Pancreas (tissue), 10 donors: ENCODE measurements at regions not wholly inside any gene's neighbourhood (a gene's known extent, or its start where the extent isn't known, plus 50 kb on each side); places are given as distances from the start of the nearest gene placed in this dataset.

Experiments used
- ATAC-seq, 4 donors: fragments of 200-7000 bp; cut with Tn5 transposase; one replicate each; pipeline versions ENCODE4 v1.8.0 to v1.9.1; 2020; ENCODE audit warnings: mild to moderate bottlenecking in 4 of 4, moderate library complexity in 4 of 4
- DNase-seq, 6 donors: peaks; one replicate each; pipeline ENCODE4 v3.0.0-alpha.2; 2020
- FAIRE-seq: peaks from 2 replicates; lab custom pipeline; 2012; peaks lifted over from hg19 to GRCh38; lab: Jason Lieb, UNC
- H3K27ac ChIP-seq, 4 donors: fragments of 200-600 bp; sonication (generic); 1 replicate in 3 of 4; 2 replicates in 1 of 4; pipeline versions ENCODE4 v1.5.0 to v1.8.0; 2020
- H3K27me3 ChIP-seq, 4 donors: fragments of 200-600 bp; one replicate each; pipeline ENCODE4 v1.8.0; 2021
- H3K36me3 ChIP-seq, 3 donors: fragments of 200-600 bp; sonication (generic) in 1 of 3; one replicate each; pipeline versions ENCODE4 v1.5.0 to v1.8.0; 2020 to 2021
- H3K4me1 ChIP-seq, 3 donors: fragments of 200-600 bp; one replicate each; pipeline ENCODE4 v1.8.0; 2021
- H3K4me3 ChIP-seq, 4 donors: fragments of 200-600 bp; sonication (generic) in 2 of 4; one replicate each; pipeline versions ENCODE4 v1.5.0 to v1.8.0; 2020 to 2021
- H3K9me3 ChIP-seq, 4 donors: fragments of 200-600 bp; one replicate each; pipeline ENCODE4 v1.8.0; 2021
- WGBS, 2 donors: extraction: QIAGEN DNeasy Blood & Tissue Kit; methylation state at CpG; one replicate each; pipeline ENCODE4 v1.1.7; 2013; 5-methylcytosine and 5-hydroxymethylcytosine counted together
- intact Hi-C, 3 donors: fragments of 100-400 bp; cut with DNase I; formaldehyde crosslinking; loops; one replicate each; pipeline versions ENCODE4 v1.11.1 to v1.14.2; 2022
- TF ChIP-seq, protein P1 (sequence below), 4 donors: fragments of 200-600 bp; sonication (generic) in 3 of 4; IDR thresholded peaks; one replicate each; pipeline versions ENCODE4 v1.5.0 to v1.8.0; 2021; ENCODE audit warnings: antibody characterized with exemption in 4 of 4
- donor health status: healthy with polysubstance abuse.
- donor health status: DM: no; HTN: no; CAD: no; lungs with moderate emphysema.
- donor health status: DM: no; HTN: no; CAD: no.
- donor health status: control.
- donor health status: control.
- donor health status: Bipolar disorder and iron deficiency.
- donor health status: DM: yes; HTN: yes; CAD: no.
- donor health status: DM: no; HTN: no; CAD: no.
- donor health status: DM: no; HTN: no; CAD: no.
- donor health status: DM: yes; HTN: yes; CAD: no.

DNA sequence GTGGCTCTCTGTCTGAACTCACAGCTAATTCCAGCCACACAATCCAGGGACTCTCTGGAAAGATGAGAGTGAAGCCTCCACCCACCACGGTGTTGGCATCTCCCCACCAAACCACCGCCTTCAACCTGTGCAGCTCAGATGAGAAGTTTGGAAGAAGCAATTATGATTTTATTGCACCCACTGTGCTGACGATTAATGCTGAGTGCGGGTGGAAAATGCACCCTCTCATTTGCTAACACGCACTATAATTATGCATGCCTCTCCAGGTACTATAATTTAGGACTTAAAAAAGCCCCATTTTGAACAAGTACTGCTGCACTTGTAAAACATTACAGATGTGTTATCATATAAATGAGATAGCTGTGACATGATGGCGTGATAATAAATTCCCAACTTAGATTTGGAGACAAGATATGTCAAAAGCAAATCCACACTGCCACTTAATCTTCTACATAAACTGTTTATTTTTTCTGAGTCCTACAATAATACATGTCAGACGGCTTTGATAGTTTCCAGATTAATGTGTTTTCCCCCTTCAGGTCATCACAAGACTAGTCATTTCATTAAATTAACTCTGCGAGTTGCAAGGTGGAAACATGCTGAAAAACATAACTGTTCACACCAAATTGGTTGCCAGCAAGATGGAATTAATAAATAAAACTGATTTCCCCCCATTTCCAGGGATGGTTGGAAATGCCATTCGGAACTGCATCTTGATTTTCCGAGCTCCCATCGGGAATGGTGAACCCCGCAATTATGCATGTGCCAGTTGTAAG, 466.5 kb upstream of the MAF start:
- WGBS, 2 donors, result 62 to 67% methylated on average over 12 of the region's 12 CpGs
- Histone ChIP-seq H3K27ac (no peak overlapping the region), H3K27me3 (no peaks in the 10 kb centered on the region), H3K4me1 (no peaks in the 10 kb centered on the region), H3K9me3 (no peaks in the 10 kb centered on the region), H3K36me3 (no peaks in the 10 kb centered on the region), H3K4me3 (no peak overlapping the region)
- intact Hi-C loops, result no loop called here
- no peak for FAIRE-seq
- no peak for DNase-seq
- TF ChIP-seq, protein P1, sequence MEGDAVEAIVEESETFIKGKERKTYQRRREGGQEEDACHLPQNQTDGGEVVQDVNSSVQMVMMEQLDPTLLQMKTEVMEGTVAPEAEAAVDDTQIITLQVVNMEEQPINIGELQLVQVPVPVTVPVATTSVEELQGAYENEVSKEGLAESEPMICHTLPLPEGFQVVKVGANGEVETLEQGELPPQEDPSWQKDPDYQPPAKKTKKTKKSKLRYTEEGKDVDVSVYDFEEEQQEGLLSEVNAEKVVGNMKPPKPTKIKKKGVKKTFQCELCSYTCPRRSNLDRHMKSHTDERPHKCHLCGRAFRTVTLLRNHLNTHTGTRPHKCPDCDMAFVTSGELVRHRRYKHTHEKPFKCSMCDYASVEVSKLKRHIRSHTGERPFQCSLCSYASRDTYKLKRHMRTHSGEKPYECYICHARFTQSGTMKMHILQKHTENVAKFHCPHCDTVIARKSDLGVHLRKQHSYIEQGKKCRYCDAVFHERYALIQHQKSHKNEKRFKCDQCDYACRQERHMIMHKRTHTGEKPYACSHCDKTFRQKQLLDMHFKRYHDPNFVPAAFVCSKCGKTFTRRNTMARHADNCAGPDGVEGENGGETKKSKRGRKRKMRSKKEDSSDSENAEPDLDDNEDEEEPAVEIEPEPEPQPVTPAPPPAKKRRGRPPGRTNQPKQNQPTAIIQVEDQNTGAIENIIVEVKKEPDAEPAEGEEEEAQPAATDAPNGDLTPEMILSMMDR (IDR thresholded peaks at IDR 0.05), result no peak
- no peak for ATAC-seq

DNA sequence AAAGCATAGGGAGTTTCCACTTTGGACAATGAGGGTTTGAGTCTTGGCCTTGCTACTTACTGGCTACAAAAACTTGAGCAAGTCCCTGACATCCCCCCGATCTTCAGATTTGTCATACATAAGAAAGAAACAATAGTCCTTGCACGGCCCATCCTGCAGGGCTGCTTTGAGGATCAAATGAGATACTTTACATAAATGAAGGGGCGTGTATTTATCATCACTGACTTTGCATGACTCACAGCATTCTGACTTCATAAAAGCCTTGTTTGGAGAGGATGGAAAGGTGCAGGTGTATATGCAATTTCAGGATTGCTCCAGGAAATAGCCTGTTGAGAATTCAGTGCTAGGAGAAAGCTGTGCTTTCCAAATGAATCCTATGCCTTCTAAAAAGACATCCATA, 465.0 kb upstream of the MAF start:
- WGBS, 2 donors, result 74 to 78% methylated on average over 3 of the region's 3 CpGs
- no peak for ATAC-seq
- intact Hi-C loops, result no loop called here
- Histone ChIP-seq H3K27me3 (no peaks in the 10 kb centered on the region), H3K9me3 (no peaks in the 10 kb centered on the region), H3K4me1 (no peaks in the 10 kb centered on the region), H3K27ac (no peak overlapping the region), H3K36me3 (no peaks in the 10 kb centered on the region), H3K4me3 (no peak overlapping the region)
- DNase-seq, result no peak
- TF ChIP-seq, protein P1 (IDR thresholded peaks at IDR 0.05), result no peak
- FAIRE-seq, result no peak

DNA sequence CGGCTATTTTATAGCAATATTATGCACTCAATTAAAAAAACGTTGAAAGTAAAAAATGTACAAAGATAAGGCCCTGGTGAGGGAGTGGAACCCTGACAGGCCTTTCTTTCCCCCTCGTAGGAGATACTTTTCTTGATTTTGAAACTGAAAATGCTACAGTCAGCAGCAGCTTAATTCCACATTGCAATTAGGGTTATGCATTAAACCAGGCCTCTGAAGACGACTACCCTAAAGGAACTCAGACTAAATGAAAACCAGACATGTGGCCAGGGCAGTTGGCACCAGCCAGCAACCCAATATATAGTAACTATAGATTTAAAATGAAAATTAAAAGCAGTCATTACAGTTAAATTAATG, 463.2 kb upstream of the MAF start:
- TF ChIP-seq, protein P1 (IDR thresholded peaks at IDR 0.05), result no peak
- Histone ChIP-seq H3K4me3 (no peak overlapping the region), H3K9me3 (no peaks in the 10 kb centered on the region), H3K27me3 (no peaks in the 10 kb centered on the region), H3K27ac (no peak overlapping the region), H3K36me3 (no peaks in the 10 kb centered on the region), H3K4me1 (no peaks in the 10 kb centered on the region)
- FAIRE-seq (no peak), DNase-seq (no peak), ATAC-seq (no peak)
- intact Hi-C loops, result no loop called here
- 50 to 51% methylated on average over 4 of the region's 4 CpGs for WGBS, 2 donors

DNA sequence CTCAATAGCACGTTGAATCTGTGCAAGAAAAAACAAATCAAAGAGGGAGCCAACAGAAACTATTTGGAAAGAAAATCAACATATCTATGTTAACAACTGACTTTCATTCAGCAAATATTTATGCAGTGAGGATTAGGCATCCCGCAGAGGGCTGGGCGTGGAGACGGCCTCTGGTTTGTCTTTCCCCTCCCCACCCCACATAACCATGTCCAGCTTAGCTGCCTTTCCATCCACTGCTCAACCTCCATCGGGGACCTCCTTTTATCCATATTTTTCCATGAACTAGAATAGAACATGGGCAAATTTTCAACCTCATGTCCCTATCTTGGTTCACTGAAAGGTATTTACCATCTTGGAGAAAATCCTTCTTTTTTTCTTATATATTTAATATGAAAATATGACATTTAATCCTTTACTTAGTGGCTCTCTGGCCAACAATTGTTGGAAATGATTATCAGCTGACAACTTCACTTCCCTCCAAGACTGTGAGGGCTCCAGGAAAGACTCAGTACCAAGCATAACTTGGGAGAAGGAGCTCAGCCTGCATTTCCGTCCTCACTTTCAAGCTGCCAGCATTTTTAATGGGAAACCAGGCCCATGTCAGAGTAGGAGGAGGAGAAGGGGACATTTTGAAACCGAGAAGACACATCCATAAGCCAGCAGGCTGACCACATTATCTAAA, 462.6 kb upstream of the MAF start:
- intact Hi-C loops, result no loop called here
- no peak overlapping the region for H3K27ac ChIP-seq
- no peaks in the 10 kb centered on the region for H3K36me3 ChIP-seq
- TF ChIP-seq, protein P1 (IDR thresholded peaks at IDR 0.05), result no peak
- ATAC-seq (no peak), DNase-seq (no peak), FAIRE-seq (no peak)
- H3K9me3 ChIP-seq, result no peaks in the 10 kb centered on the region
- no peak overlapping the region for H3K4me3 ChIP-seq
- WGBS, 2 donors, result 50 to 52% methylated on average over 7 of the region's 7 CpGs
- no peaks in the 10 kb centered on the region for H3K4me1 ChIP-seq
- H3K27me3 ChIP-seq, result no peaks in the 10 kb centered on the region
